Endothelial cell of umbilical vein (primary cell): ENCODE measurements at regions not wholly inside any gene's neighbourhood (a gene's known extent, or its start where the extent isn't known, plus 50 kb on each side); places are given as distances from the start of the nearest gene placed in this dataset.

ENCODE experiments used
- POLR2A ChIP-seq: IDR thresholded peaks from 2 replicates; pipeline ENCODE4 v1.6.1; 2012; ENCODE audit warnings: low read depth, mild to moderate bottlenecking, control low read depth, low read length
- TF ChIP-seq, protein P1 (sequence below), 2 donors: IDR thresholded peaks; 1 replicate in 1 of 2; 2 replicates in 1 of 2; pipeline ENCODE4 v1.5.1; 2011; ENCODE audit warnings: low read length in 2 of 2, mild to moderate bottlenecking in 2 of 2, moderate library complexity in 2 of 2, control low read depth in 1 of 2, inconsistent platforms in 1 of 2, low read depth in 1 of 2; ENCODE audit not compliant: insufficient read depth in 1 of 2; ENCODE audit errors: extremely low read depth in 1 of 2

GRCh38 chr6:92723390-92723931 lies 695.9 kb downstream of the EPHA7 start:
- TF ChIP-seq, protein P1, sequence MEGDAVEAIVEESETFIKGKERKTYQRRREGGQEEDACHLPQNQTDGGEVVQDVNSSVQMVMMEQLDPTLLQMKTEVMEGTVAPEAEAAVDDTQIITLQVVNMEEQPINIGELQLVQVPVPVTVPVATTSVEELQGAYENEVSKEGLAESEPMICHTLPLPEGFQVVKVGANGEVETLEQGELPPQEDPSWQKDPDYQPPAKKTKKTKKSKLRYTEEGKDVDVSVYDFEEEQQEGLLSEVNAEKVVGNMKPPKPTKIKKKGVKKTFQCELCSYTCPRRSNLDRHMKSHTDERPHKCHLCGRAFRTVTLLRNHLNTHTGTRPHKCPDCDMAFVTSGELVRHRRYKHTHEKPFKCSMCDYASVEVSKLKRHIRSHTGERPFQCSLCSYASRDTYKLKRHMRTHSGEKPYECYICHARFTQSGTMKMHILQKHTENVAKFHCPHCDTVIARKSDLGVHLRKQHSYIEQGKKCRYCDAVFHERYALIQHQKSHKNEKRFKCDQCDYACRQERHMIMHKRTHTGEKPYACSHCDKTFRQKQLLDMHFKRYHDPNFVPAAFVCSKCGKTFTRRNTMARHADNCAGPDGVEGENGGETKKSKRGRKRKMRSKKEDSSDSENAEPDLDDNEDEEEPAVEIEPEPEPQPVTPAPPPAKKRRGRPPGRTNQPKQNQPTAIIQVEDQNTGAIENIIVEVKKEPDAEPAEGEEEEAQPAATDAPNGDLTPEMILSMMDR (IDR thresholded peaks at IDR 0.05; ENCODE audit: extremely low read depth in 1 of 2, insufficient read depth in 1 of 2, low read depth in 1 of 2, low read length in 2 of 2) = no peak
- no peak for TF ChIP-seq POLR2A
